Gastroesophageal sphincter (tissue), 4 donors: ENCODE measurements at regions not wholly inside any gene's neighbourhood (a gene's known extent, or its start where the extent isn't known, plus 50 kb on each side); places are given as distances from the start of the nearest gene placed in this dataset.

Experiments
- ATAC-seq: fragments of 150-250 bp; one replicate; pipeline ENCODE4 v1.9.1; 2016; ENCODE audit warnings: mild to moderate bottlenecking, moderate library complexity
- H3K27ac ChIP-seq, 4 donors: fragments of 200-600 bp; sonication (generic) in 3 of 4; 1 replicate in 3 of 4; 2 replicates in 1 of 4; pipeline ENCODE4 v1.5.1; 2016 to 2019
- H3K27me3 ChIP-seq: fragments of 200-600 bp; sonication (generic); one replicate; pipeline ENCODE4 v1.5.1; 2019
- H3K36me3 ChIP-seq, 2 donors: fragments of 200-600 bp; sonication (generic); one replicate each; pipeline ENCODE4 v1.5.1; 2019; ENCODE audit warnings: control low read depth in 1 of 2
- H3K4me1 ChIP-seq, 3 donors: fragments of 200-600 bp; sonication (generic); 1 replicate in 2 of 3; 2 replicates in 1 of 3; pipeline ENCODE4 v1.5.1; 2016 to 2019; ENCODE audit warnings: control low read depth in 2 of 3
- H3K4me3 ChIP-seq, 2 donors: fragments of 200-600 bp; sonication (generic); one replicate each; pipeline ENCODE4 v1.5.1; 2019; ENCODE audit warnings: mild to moderate bottlenecking in 1 of 2, moderate library complexity in 1 of 2
- H3K9me3 ChIP-seq, 3 donors: fragments of 200-600 bp; sonication (generic); one replicate each; pipeline ENCODE4 v1.5.1; 2017 to 2019; ENCODE audit warnings: control low read depth in 2 of 3
- CTCF ChIP-seq, 4 experiments: fragments of 200-600 bp in 2 of 4; fragments of 450-650 bp in 2 of 4; sonication (generic) in 1 of 4; IDR thresholded peaks; one replicate each; pipeline ENCODE4 v1.5.1; 2017 to 2019; ENCODE audit warnings: antibody characterized with exemption in 4 of 4, mild to moderate bottlenecking in 2 of 4, moderate library complexity in 2 of 4
- EP300 ChIP-seq: sonication (generic); formaldehyde crosslinking; IDR thresholded peaks from one replicate; pipeline ENCODE4 v1.6.1; 2017; ENCODE audit warnings: antibody characterized with exemption, mild to moderate bottlenecking
- POLR2A ChIP-seq, 2 donors: fragments of 450-650 bp; IDR thresholded peaks; one replicate each; pipeline ENCODE4 v1.6.1; 2017; ENCODE audit warnings: antibody characterized with exemption in 2 of 2, mild to moderate bottlenecking in 2 of 2, moderate library complexity in 1 of 2
- POLR2AphosphoS5 ChIP-seq: sonication (generic); formaldehyde crosslinking; IDR thresholded peaks from one replicate; pipeline ENCODE4 v1.6.1; 2017; ENCODE audit warnings: antibody characterized with exemption
- WGBS, 2 donors: methylation state at CpG; one replicate each; pipeline ENCODE4 v1.1.5; 2018; ENCODE audit warnings: low coverage in 1 of 2; 5-methylcytosine and 5-hydroxymethylcytosine counted together

DNA sequence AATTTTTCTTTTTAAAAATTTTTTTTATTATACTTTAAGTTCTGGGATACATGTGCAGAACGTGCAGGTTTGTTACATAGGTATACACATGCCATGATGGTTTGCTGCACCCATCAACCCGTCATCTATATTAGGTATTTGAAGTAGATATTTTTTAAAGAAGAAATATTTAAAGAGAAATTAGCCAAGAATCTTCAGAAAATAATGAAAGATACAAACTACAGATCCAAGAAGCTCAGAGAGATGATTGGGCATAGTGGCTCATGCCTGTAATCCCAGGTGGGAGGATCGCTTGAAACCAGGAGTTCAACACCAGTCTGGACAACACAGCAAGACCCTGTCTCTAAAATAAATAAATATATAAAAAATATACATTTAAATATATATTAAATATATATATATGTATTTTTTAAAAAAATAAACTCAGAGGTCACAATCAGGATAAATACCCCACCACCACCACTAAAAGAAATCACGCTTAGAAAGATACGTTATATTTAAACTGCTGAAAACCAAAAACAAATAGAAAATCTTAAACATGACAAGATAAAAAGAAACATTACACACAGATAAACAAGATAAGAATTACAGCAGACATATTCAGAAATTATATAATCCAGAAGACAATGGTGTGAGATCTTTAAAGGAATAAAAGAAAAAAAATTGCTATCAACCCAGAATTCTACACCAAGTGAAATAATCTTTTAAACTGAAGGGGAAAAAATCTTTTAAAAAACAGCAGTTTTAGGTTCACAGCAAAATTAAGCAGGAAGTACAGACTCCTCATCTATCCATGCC, 57.5 kb downstream of the CSF2 start:
- Histone ChIP-seq H3K36me3 (no peaks in the 10 kb centered on the region), H3K27me3 (no peaks in the 10 kb centered on the region), H3K27ac (no peak overlapping the region), H3K4me3 (no peak overlapping the region), H3K9me3 (peaks cover 0 to 44% (median 0%) of the 10 kb centered on the region in 3 donors), H3K4me1 (no peaks in the 10 kb centered on the region)
- WGBS, 2 donors, result 87 to 89% methylated on average over 5 of the region's 5 CpGs
- TF ChIP-seq POLR2AphosphoS5 (no peak), POLR2A (IDR thresholded peaks at IDR 0.05) (no peak), CTCF (IDR thresholded peaks at IDR 0.05) (no peak), EP300 (no peak)
- ATAC-seq, result no peak

GRCh38 chr5:132132138-132132537, 58.5 kb downstream of the CSF2 start:
- no peaks in the 10 kb centered on the region for H3K4me1 ChIP-seq
- H3K9me3 ChIP-seq, result peaks cover 0 to 41% (median 0%) of the 10 kb centered on the region in 3 donors
- H3K27me3 ChIP-seq, result no peaks in the 10 kb centered on the region
- peak; percentile 61 for ATAC-seq
- H3K36me3 ChIP-seq, result no peaks in the 10 kb centered on the region
- no peak overlapping the region for H3K4me3 ChIP-seq
- WGBS, 2 donors, result 67 to 68% methylated on average over 1 of the region's 1 CpG
- TF ChIP-seq EP300, result no peak
- no peak for TF ChIP-seq POLR2AphosphoS5
- no peak for TF ChIP-seq POLR2A (IDR thresholded peaks at IDR 0.05)
- TF ChIP-seq CTCF (IDR thresholded peaks at IDR 0.05), result no peak
- no peak overlapping the region for H3K27ac ChIP-seq

GRCh38 chr5:132134384-132134783, 60.8 kb downstream of the CSF2 start:
- H3K27ac ChIP-seq, result no peak overlapping the region
- no peak overlapping the region for H3K4me3 ChIP-seq
- no peak for TF ChIP-seq POLR2A (IDR thresholded peaks at IDR 0.05)
- no peak for TF ChIP-seq EP300
- no peak for TF ChIP-seq POLR2AphosphoS5
- no peak for TF ChIP-seq CTCF (IDR thresholded peaks at IDR 0.05)
- H3K9me3 ChIP-seq, result peaks cover 0 to 22% (median 0%) of the 10 kb centered on the region in 3 donors
- ATAC-seq, result no peak
- no peaks in the 10 kb centered on the region for H3K36me3 ChIP-seq
- H3K27me3 ChIP-seq, result no peaks in the 10 kb centered on the region
- 56 to 66% methylated on average over 3 to 5 of the region's 5 CpGs for WGBS, 2 donors
- H3K4me1 ChIP-seq, result no peaks in the 10 kb centered on the region

DNA sequence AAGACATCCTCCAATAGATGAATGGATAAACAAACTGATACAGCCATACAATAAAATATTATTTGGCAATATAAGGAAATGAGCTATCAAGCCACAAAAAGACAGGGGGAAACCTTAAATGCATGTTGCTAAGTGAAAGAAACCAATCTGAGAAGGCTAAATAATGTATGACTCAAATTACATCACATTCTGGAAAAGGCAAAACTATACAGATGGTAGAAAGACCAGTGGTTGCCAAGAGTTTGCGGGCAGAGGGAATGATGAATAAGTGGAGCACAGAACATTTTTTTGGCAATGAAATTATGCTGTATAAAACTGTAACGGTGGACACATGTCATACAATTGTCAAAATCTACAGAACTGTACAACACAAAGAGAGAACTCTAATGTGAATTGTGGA, 63.3 kb downstream of the CSF2 start:
- Histone ChIP-seq H3K36me3 (no peaks in the 10 kb centered on the region), H3K9me3 (peaks cover 0 to 13% (median 0%) of the 10 kb centered on the region in 3 donors), H3K4me3 (no peak overlapping the region), H3K27ac (no peak overlapping the region), H3K27me3 (no peaks in the 10 kb centered on the region), H3K4me1 (no peaks in the 10 kb centered on the region)
- no peak for ATAC-seq
- TF ChIP-seq EP300 (no peak), POLR2AphosphoS5 (no peak), POLR2A (IDR thresholded peaks at IDR 0.05) (no peak), CTCF (IDR thresholded peaks at IDR 0.05) (no peak)
- WGBS, 2 donors, result 69 to 94% methylated on average over 2 of the region's 2 CpGs

DNA sequence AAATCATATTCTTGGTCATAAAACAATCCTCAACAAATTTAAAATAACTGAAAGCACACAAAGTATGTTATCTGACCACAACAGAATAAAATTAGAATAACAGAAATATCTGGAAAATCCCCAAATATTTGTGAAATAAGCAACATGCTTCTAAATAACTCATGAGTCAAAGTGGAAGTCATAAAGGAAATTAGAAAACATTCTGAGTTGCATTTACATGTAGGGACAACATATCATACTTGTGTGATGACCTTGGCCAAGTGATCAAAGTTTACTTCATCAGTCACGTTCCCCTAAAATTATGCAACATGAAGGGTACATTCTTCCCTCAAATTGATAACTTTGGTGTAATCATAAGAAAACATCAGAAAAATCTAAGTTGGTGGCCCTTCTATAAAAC, 64.7 kb downstream of the CSF2 start:
- 61 to 91% methylated on average over 1 of the region's 1 CpG for WGBS, 2 donors
- Histone ChIP-seq H3K36me3 (no peaks in the 10 kb centered on the region), H3K27me3 (no peaks in the 10 kb centered on the region), H3K4me3 (no peak overlapping the region), H3K9me3 (peaks cover 0 to 23% (median 0%) of the 10 kb centered on the region in 3 donors), H3K27ac (no peak overlapping the region), H3K4me1 (no peaks in the 10 kb centered on the region)
- no peak for TF ChIP-seq POLR2A (IDR thresholded peaks at IDR 0.05)
- no peak for TF ChIP-seq POLR2AphosphoS5
- no peak for TF ChIP-seq CTCF (IDR thresholded peaks at IDR 0.05)
- no peak for TF ChIP-seq EP300
- no peak for ATAC-seq
